NCI-H146 (cell line): ENCODE measurements at regions not wholly inside any gene's neighbourhood (a gene's known extent, or its start where the extent isn't known, plus 50 kb on each side); places are given as distances from the start of the nearest gene placed in this dataset.
"Not testable (repeated sequence)": the region's sequence is repeated elsewhere in the genome, so short reads cannot be mapped to it uniquely, and the experiment has no call there.

ENCODE experiments used
- DNase-seq: peaks from one replicate; lab custom pipeline; 2025; lab: John Stamatoyannopoulos, UW

DNA sequence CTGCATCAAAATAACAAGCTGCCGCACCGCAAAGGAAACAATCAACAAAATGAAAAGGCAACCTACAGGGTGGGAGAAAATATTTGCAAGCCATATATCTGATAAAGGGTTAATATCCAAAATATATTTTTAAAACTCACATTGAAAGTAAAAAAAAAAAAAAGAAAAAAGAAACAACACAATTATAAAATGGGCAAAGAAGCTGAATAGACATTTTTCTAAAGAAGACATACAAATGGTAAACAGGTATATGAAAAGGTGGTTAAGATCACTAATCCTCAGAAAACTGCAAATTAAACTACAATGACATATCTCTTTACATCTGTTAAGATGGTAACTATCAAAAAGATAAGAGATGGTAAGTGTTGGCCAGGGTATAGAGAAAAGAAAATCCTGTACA, 105.4 kb upstream of the LY86 start:
- DNase-seq = no peak

DNA sequence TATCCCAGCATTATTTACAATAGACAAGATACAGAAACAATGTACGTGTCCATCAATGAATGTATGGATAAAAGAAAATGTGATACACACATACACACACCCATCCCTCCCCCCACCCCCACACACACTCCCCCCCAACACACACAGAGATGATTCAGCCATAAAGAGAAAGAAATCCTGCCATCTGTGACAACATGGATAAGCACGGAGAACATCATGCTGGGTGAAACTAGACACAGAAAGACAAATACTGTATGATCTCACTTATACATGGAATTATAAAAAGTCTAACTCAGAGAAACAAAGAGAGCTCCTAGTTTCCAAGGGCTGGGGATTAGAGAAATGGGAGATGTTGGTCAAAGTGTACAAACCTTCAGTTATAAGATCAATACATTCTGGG, 104.8 kb upstream of the LY86 start:
- no peak for DNase-seq

DNA sequence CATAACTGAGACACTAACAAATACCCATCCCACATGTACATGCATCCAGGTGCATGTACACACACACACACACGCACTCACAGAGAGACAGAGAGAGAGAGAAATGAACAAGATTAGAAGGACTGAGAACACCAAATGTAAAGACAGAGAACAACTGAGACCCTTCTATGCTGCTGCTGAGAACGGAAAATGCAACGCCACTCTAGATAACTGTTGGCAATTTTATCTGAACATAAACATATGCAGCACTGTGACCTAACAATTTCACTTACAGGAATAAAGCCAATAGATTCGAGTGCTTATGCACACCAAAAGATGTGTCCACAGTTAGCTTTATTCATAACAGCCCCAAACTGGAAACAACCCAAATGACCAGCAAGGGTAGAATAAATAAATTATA, 103.8 kb upstream of the LY86 start:
- no peak for DNase-seq

DNA sequence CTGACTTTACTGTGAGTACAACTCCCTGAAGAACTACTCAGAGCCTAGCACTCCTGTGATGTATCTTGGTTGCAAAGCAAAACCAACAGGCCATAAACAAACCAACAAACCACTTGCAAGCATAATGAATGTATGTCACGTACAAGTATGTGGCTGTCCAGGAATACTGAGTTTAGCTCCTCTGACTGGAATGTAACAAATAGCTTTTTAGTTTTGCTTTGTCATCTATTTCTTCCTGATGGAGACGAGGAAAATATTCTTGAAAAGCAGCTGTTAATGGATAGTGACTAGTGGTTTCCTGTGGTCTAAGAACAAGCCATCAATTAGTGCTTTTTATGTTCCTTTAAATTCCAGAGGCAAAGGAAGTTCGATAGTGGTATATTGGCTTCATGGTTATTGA, 101.9 kb upstream of the LY86 start:
- DNase-seq = no peak

DNA sequence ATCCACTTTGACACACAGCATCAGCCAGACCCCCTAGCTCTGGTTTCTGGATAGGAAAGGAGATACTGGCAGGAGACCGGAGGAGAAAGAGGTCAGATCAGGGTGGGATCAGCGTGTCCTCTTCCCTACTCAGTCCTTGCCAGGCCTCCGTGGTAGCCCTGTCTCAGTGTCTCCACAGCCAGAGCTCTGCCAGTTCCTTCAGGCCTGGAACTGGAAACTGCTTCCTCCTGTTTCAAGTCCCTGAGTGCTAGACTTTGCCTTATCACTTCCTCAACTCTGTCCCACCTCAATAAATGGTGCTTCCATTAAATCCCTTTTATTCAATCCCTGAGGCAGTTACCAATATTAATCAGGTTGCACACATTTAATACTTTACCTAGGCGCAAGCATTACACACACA, 96.8 kb upstream of the LY86 start:
- no peak for DNase-seq

- DNase-seq = no peak
These were observed 95.8 kb upstream of the LY86 start for GRCh38 chr6:6492675-6493074.

- DNase-seq = not testable (repeated sequence)
These were observed 94.4 kb upstream of the LY86 start for GRCh38 chr6:6494139-6494538.

- DNase-seq = no peak
These were observed 93.8 kb upstream of the LY86 start for GRCh38 chr6:6494677-6495076.

GRCh38 chr6:6495851-6496250, 92.7 kb upstream of the LY86 start:
- no peak for DNase-seq

DNA sequence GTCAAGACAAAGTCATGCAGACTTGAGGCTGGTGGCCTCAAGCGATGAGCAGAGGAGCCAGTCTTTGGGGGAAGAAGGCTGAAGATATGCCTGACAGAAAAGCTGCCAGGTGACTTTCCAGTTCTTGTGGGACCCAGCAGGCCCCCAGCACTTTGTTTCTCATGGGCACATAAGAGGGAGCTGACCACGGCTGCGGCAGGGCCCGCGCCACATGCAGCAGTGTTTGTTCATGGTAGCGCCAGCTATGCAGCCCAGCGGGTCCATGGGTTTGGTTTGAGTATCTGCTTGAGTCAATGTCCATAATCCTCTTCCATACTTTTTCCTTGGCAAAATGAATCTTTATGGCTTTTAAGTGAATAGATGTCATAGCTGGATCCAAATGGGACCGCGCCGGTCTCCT, 91.0 kb upstream of the LY86 start:
- no peak for DNase-seq

DNA sequence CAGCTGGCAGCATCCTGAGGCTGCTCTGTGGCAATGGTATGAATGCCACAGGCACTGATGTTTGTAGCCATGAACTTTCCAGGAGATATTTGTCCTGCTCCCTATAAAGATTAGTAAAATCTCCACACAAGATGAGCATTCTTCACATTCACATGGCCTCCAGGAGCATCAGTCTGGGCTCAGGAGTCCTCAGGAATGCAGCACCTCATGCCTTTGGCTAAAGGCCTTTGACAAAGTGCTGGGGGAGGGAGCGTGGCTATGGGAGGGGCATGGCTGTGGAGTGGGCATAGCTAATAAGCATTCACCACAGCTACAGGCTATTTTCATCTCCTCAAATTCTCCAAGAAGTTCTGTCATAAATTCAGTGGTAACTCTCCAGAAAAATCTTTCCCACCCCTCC, 90.5 kb upstream of the LY86 start:
- DNase-seq = no peak

GRCh38 chr6:6503191-6503590, 85.3 kb upstream of the LY86 start:
- no peak for DNase-seq

DNA sequence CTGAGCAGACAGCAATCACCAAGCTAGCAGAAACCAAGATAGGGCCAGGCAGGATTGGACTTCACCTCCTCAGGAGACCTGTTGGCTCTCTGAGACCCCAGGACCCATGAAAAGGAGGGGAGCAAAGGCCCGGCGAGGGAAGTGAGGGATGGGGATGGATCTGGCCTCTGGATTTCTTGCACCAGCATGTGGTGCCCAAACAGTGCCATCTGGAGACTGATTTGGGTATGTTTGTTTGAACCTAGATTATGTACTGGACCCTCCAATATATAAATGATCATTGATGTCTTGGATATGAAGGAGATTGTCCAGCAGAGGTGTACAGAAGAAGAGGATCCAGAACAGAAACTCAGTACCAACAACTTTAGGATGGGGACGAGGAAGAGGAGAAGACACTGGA, 83.4 kb upstream of the LY86 start:
- no peak for DNase-seq

DNA sequence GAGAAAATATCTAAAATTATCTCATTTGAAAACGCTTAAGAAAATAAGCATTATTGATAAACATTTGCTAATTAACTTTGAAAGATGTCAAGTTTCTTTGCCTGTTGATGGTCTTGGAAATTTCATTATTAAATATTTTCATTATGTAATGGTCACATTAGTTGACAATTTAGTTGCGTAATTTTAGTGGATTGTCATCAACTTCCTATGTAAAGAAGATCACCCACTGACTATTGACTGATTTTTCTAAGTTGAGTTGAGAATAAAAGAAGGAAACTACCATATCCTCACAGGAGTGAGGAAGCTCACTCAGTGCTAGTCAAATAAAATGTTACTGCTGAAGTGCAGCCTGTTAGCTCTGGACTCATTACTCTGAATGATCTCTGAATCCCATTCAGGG, 79.9 kb upstream of the LY86 start:
- no peak for DNase-seq

- no peak for DNase-seq
These were observed 79.2 kb upstream of the LY86 start for GRCh38 chr6:6509284-6509683.

DNA sequence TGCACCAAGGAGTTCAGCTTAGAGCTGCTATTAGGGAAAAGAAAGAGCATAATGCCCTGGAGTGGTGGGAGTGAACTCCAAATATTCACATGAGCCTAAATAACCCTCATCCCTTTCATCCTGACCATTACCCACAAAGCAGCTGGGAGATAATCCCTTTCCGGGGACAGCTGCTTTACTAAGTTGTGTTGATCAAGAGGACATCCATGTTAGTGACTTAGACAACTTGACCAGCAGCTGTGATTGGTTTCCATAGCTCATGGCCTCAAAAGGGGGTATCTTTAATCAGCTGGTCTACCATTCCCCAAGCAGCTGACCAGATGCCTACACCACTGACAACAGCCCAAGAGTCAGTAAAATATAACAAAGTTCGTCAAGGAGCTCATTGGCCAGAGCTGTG, 75.8 kb upstream of the LY86 start:
- DNase-seq = no peak

DNA sequence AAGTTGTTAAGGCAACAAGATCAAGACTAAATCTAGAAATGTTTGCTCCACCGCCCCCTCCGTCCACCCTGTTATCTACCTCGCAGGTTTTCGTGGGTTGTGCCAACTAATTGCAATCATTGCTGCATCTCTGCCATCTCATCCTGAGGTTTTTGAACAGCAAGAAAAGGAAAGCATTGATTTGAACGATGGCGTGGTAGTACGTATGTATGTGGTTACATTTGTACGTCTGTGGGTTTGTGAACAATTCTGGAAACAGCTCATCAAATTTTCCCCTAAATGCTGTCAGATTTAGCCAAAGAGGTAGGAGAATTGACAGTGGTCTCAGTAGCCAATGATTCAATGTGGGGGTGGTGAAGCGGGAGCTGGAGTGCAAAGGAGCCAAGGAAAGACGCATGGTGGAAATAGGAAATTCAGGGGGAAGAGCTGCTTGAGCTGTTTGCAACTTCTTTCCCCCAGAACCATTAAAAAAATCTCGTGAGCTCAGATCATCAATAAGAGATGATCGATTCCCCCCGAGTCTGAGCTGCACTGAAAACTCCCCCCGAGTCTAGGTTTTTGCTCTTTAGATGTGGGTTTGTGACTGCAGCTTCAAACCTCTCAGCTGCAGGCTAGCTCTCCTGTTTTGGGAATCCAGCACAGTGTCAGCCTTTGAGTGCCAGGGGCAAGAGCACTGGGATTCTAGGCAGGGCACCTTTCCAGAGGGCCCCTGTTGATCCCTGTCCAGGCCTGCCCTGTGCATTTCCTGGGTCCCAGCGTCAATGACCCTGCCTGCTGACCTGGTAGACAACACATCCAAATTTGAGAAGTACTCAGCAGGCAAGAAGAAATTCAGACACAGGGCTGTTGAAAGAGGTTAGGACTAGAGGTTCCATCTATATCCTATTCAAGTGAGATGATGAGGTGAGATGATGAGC, 72.6 kb upstream of the LY86 start:
- DNase-seq = no peak

DNA sequence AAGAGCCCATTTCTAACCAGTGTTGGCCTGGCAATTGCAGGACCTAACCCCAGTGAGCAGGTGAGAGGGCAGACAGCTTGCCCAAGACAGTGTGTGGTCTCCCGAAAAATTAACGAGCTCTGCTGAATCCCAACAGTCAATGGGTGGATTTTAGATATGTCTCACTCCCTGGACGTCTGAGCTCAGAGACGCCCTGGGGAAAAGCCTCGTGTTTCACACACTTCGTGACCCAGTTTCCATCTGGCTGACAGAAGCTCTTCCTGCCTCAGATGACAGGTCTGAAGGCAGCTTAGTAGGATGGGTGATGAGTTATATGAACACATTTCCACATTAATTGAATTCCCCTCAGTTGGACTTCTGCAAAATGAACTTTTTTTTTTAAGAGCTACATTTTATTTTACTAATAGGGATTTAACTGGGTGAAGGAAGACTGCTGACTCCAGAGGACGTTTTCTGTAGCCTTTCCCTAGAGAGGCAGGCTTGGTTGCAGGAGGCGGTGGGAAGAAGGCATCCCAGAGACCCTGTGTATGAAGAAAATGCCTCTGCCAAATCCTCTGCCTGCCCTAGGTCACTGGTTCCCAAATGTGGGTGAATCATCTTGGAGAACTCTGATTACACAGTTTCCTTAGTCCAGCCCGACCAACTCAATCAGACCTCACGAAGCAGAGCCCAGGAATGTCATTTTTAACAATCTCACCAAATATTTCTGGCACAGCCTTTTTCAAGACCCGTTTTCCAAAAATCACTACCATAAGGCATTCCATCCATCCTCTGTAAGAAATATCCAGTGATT, 71.7 kb upstream of the LY86 start:
- DNase-seq = no peak

DNA sequence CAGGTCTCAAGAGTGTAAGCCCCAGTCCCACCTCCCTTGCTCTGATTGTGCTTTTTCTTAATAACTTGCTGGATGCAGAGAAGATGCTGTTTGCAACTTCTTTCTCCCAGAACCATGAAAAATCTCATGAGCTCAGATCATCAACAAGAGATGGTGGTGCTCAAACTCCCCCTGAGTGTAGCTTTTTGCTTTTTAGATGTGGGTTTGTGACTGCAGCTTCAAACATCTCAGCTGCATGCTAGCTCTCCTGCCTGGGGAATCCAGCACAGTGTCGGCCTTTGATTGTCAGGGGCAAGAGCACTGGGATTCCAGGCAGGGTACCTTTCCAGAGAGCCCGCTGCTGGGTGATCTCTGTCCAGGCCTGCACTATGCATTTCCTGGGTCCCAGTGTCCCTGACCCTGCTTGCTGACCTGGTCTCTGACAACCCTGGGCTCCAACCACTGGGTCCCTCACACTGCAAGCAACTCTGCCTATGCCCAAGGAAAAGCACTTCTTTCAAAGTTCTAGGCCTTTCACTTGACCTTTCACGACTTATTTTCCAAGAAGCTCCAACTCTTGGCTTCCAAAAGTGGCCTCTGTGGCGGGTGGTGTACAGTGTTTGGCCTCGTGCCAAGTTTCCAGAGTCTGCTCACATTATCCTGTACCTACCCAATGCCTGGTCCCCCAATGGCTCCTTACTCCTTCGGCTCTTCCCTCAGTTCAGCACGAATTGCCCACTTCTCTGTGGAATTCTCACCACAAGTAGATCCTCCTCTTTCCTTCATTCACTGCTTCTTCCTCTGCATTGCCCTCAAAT, 69.7 kb upstream of the LY86 start:
- DNase-seq = no peak

DNA sequence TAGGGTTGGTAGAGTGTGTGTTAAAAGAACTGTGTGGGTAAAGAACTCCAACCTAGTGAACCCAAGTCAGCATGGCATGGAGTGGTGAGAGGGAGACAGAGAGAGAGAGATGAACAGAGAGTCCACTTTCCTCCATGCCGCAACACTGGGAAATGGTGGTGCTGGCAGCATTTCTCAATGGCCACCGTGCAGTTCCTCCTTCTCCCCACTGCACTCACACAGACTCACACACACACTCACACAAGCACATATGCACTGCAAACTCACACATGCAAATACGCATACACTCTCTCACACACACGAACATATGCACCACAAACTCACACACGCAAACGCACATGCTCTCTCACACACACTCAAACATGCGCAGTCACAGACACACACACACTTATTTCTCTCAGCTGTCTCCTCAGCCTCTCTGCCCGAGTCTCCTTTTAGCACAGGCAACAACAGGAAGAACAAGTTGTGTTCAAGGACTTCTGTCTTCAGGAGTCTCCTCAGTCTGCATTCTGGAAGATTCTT, 66.5 kb upstream of the LY86 start:
- no peak for DNase-seq

DNA sequence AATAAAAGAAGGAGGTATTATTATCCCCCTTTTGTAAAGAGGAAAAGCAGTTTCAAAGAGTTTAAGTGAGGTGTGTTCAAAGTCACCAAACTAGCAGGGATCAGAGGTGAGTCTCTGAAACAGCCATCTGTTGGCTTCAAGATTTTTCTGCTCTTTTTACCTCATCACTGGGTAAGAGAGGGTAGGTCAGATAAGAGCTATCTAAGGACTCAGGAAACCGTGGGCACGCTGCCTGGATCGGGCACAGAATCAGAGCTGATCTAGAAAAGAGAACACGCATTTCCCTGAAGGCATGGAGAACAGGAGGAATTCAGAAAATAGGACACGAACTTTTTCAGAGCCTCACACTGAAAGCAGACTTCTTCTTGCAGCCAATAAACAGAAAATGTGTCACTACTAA, 65.8 kb upstream of the LY86 start:
- DNase-seq = no peak

DNA sequence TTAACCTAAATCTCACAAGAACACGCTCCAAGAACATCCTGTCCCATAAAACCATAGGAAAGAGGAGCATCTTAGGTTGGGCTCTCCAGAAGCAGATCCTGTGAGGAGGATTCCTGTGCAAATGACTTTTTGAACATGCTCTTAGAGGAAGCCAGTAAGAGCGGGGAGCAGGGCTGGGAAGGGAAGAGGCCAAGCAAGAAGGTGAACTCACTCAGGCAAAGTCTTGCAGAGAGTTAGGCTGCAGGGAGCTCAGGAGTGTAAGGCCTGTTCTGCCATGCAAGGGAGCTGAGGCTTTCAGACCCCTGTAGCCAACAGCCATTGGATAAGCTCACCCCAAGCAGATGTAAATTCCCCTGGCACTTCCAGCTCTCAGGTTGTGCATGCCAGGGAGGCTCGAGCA, 63.6 kb upstream of the LY86 start:
- DNase-seq = no peak
